Karpas-422 (cell line): ENCODE measurements at regions not wholly inside any gene's neighbourhood (a gene's known extent, or its start where the extent isn't known, plus 50 kb on each side); places are given as distances from the start of the nearest gene placed in this dataset.
A peak's percentile ranks its signal among the peaks of the same experiment; 100 is the strongest.
"Not testable (repeated sequence)": the region's sequence is repeated elsewhere in the genome, so short reads cannot be mapped to it uniquely, and the experiment has no call there.

ENCODE experiments used
- DNase-seq: peaks from one replicate; pipeline ENCODE4 v3.0.0-alpha.2; 2015
- H2AFZ ChIP-seq: fragments of 200-600 bp; sonication (generic); 2 replicates; pipeline ENCODE4 v1.6.1; 2014; ENCODE audit warnings: antibody characterized with exemption, low read length, mixed read lengths
- H3K27ac ChIP-seq: fragments of 200-600 bp; sonication (generic); 2 replicates; pipeline ENCODE4 v1.5.1; 2014; ENCODE audit warnings: mild to moderate bottlenecking, low read length, moderate library complexity
- H3K27me3 ChIP-seq: fragments of 200-600 bp; sonication (generic); 2 replicates; pipeline ENCODE4 v1.6.1; 2014; ENCODE audit warnings: low read length, mixed read lengths
- H3K36me3 ChIP-seq: fragments of 200-600 bp; sonication (generic); 2 replicates; pipeline ENCODE4 v1.6.1; 2014; ENCODE audit warnings: low read length, mixed read lengths; ENCODE audit not compliant: insufficient read depth
- H3K4me1 ChIP-seq: fragments of 200-600 bp; sonication (generic); 2 replicates; pipeline ENCODE4 v1.6.1; 2014; ENCODE audit warnings: mild to moderate bottlenecking, low read length, mixed read lengths
- H3K4me2 ChIP-seq: fragments of 200-600 bp; sonication (generic); 2 replicates; pipeline ENCODE4 v1.6.1; 2014; ENCODE audit warnings: low read length, low read depth, mild to moderate bottlenecking; ENCODE audit not compliant: poor library complexity, severe bottlenecking
- H3K4me3 ChIP-seq: fragments of 200-600 bp; sonication (generic); 2 replicates; pipeline ENCODE4 v1.5.1; 2014; ENCODE audit warnings: mild to moderate bottlenecking, antibody characterized with exemption, low read length, mixed read lengths
- H3K79me2 ChIP-seq: fragments of 200-600 bp; sonication (generic); 2 replicates; pipeline ENCODE4 v1.6.1; 2014; ENCODE audit warnings: mild to moderate bottlenecking, low read length, mixed read lengths
- H3K9ac ChIP-seq: fragments of 200-600 bp; sonication (generic); 2 replicates; pipeline ENCODE4 v1.6.0; 2014; ENCODE audit warnings: low read length
- H3K9me2 ChIP-seq: fragments of 200-600 bp; sonication (generic), shearing (Covaris generic); replicated peaks from 2 replicates; pipeline ENCODE4 v1.6.0; 2014; ENCODE audit warnings: mild to moderate bottlenecking, low read length, moderate library complexity; ENCODE audit not compliant: insufficient read depth
- H3K9me3 ChIP-seq: fragments of 300-700, 200-600 bp; sonication (generic); 2 replicates; pipeline ENCODE4 v1.6.1; 2014; ENCODE audit warnings: low read length, mixed read lengths
- H4K20me1 ChIP-seq: fragments of 200-600 bp; sonication (generic); 2 replicates; pipeline ENCODE4 v1.6.1; 2014; ENCODE audit warnings: mild to moderate bottlenecking, antibody characterized with exemption, low read length, low read depth; ENCODE audit not compliant: insufficient read depth

GRCh38 chr4:131613824-131614216 lies 1535.3 kb upstream of the PCDH10 start:
- Histone ChIP-seq H3K4me1 (no peaks in the 10 kb centered on the region), H3K4me3 (no peak overlapping the region), H3K9me3 (no peaks in the 10 kb centered on the region), H4K20me1 (no peaks in the 10 kb centered on the region), H3K4me2 (no peak overlapping the region), H3K27ac (no peak overlapping the region), H3K79me2 (no peaks in the 10 kb centered on the region), H2AFZ (no peak overlapping the region), H3K9me2 (no peaks in the 10 kb centered on the region), H3K36me3 (no peaks in the 10 kb centered on the region), H3K9ac (no peak overlapping the region), H3K27me3 (no peaks in the 10 kb centered on the region)
- DNase-seq, result no peak

- Histone ChIP-seq H3K4me1 (no peaks in the 10 kb centered on the region), H3K9ac (no peak overlapping the region), H3K4me2 (no peak overlapping the region), H3K4me3 (no peak overlapping the region), H2AFZ (no peak overlapping the region), H3K9me2 (no peaks in the 10 kb centered on the region), H3K79me2 (no peaks in the 10 kb centered on the region), H3K9me3 (peaks cover 36% of the 10 kb centered on the region), H3K36me3 (no peaks in the 10 kb centered on the region), H4K20me1 (no peaks in the 10 kb centered on the region), H3K27me3 (no peaks in the 10 kb centered on the region), H3K27ac (no peak overlapping the region)
- no peak for DNase-seq
Observed at GRCh38 chr4:131632877-131633276, 1516.2 kb upstream of the PCDH10 start.

GRCh38 chr4:131635191-131635590 lies 1513.9 kb upstream of the PCDH10 start:
- H3K9me3 ChIP-seq, result peaks cover 37% of the 10 kb centered on the region
- DNase-seq, result no peak
- H2AFZ ChIP-seq, result no peak overlapping the region
- no peaks in the 10 kb centered on the region for H3K27me3 ChIP-seq
- H3K79me2 ChIP-seq, result no peaks in the 10 kb centered on the region
- no peak overlapping the region for H3K27ac ChIP-seq
- no peaks in the 10 kb centered on the region for H3K4me1 ChIP-seq
- no peak overlapping the region for H3K4me2 ChIP-seq
- H3K9ac ChIP-seq, result no peak overlapping the region
- no peaks in the 10 kb centered on the region for H3K9me2 ChIP-seq
- H4K20me1 ChIP-seq, result no peaks in the 10 kb centered on the region
- no peak overlapping the region for H3K4me3 ChIP-seq
- no peaks in the 10 kb centered on the region for H3K36me3 ChIP-seq

- Histone ChIP-seq H3K27me3 (no peaks in the 10 kb centered on the region), H3K36me3 (no peaks in the 10 kb centered on the region), H3K9me2 (no peaks in the 10 kb centered on the region), H3K79me2 (no peaks in the 10 kb centered on the region), H3K4me3 (no peak overlapping the region), H3K9me3 (peaks cover 29% of the 10 kb centered on the region), H3K9ac (no peak overlapping the region), H3K4me2 (no peak overlapping the region), H3K27ac (no peak overlapping the region), H4K20me1 (no peaks in the 10 kb centered on the region), H3K4me1 (no peaks in the 10 kb centered on the region), H2AFZ (no peak overlapping the region)
- no peak for DNase-seq
Observed at GRCh38 chr4:131638781-131639180, 1510.3 kb upstream of the PCDH10 start.

- Histone ChIP-seq H3K27ac (no peak overlapping the region), H3K4me1 (no peaks in the 10 kb centered on the region), H3K4me2 (no peak overlapping the region), H3K4me3 (no peak overlapping the region), H3K9me2 (no peaks in the 10 kb centered on the region), H3K9me3 (peaks cover 6% of the 10 kb centered on the region; the same call in 1 of the 2 replicates), H2AFZ (peak overlapping the region; percentile 54), H4K20me1 (no peaks in the 10 kb centered on the region), H3K27me3 (no peaks in the 10 kb centered on the region), H3K9ac (no peak overlapping the region), H3K79me2 (no peaks in the 10 kb centered on the region), H3K36me3 (no peaks in the 10 kb centered on the region)
- no peak for DNase-seq
Observed at GRCh38 chr4:131644619-131645018, 1504.5 kb upstream of the PCDH10 start.

GRCh38 chr4:131649227-131649626 lies 1499.9 kb upstream of the PCDH10 start:
- no peak overlapping the region for H3K27ac ChIP-seq
- H3K4me2 ChIP-seq, result no peak overlapping the region
- H2AFZ ChIP-seq, result 0 out of 2 replicates have a peak overlapping the region, but pooled peaks have one; percentile 78
- H3K79me2 ChIP-seq, result no peaks in the 10 kb centered on the region
- no peaks in the 10 kb centered on the region for H3K4me1 ChIP-seq
- H3K27me3 ChIP-seq, result no peaks in the 10 kb centered on the region
- no peak overlapping the region for H3K9ac ChIP-seq
- no peak overlapping the region for H3K4me3 ChIP-seq
- no peaks in the 10 kb centered on the region for H4K20me1 ChIP-seq
- H3K36me3 ChIP-seq, result no peaks in the 10 kb centered on the region
- DNase-seq, result no peak
- no peaks in the 10 kb centered on the region for H3K9me2 ChIP-seq
- peaks cover 6% of the 10 kb centered on the region; the same call in 1 of the 2 replicates for H3K9me3 ChIP-seq

- Histone ChIP-seq H3K4me3 (no peak overlapping the region), H3K27ac (no peak overlapping the region), H3K36me3 (no peaks in the 10 kb centered on the region)
Observed at GRCh38 chr4:131650951-131651350, 1498.1 kb upstream of the PCDH10 start.

GRCh38 chr4:131683314-131683713 lies 1465.8 kb upstream of the PCDH10 start:
- not testable (repeated sequence) for H3K27me3 ChIP-seq, H4K20me1 ChIP-seq, H3K27ac ChIP-seq, DNase-seq, H3K36me3 ChIP-seq, H3K79me2 ChIP-seq, H3K4me2 ChIP-seq, H2AFZ ChIP-seq, H3K9ac ChIP-seq, H3K9me2 ChIP-seq, H3K4me1 ChIP-seq, H3K9me3 ChIP-seq, H3K4me3 ChIP-seq

More at GRCh38 chr4:131650951-131651350, 1498.1 kb upstream of the PCDH10 start:
- Histone ChIP-seq H3K9me2 (no peaks in the 10 kb centered on the region), H3K4me2 (no peak overlapping the region), H3K9me3 (peaks cover 7% of the 10 kb centered on the region; the same call in 1 of the 2 replicates), H3K4me1 (no peaks in the 10 kb centered on the region), H3K27me3 (no peaks in the 10 kb centered on the region), H3K9ac (no peak overlapping the region), H4K20me1 (no peaks in the 10 kb centered on the region), H3K79me2 (no peaks in the 10 kb centered on the region), H2AFZ (no peak overlapping the region)
- no peak for DNase-seq

- Histone ChIP-seq H2AFZ (no peak overlapping the region), H3K27me3 (no peaks in the 10 kb centered on the region), H3K4me2 (no peak overlapping the region), H4K20me1 (no peaks in the 10 kb centered on the region), H3K9ac (no peak overlapping the region), H3K79me2 (no peaks in the 10 kb centered on the region), H3K4me3 (no peak overlapping the region), H3K9me3 (no peaks in the 10 kb centered on the region; the same call in 1 of the 2 replicates), H3K27ac (no peak overlapping the region), H3K36me3 (no peaks in the 10 kb centered on the region), H3K9me2 (no peaks in the 10 kb centered on the region), H3K4me1 (no peaks in the 10 kb centered on the region)
- no peak for DNase-seq
Observed at GRCh38 chr4:131721883-131722282, 1427.2 kb upstream of the PCDH10 start.
